Lung microvascular endothelial cell (primary cell): ENCODE measurements at regions not wholly inside any gene's neighbourhood (a gene's known extent, or its start where the extent isn't known, plus 50 kb on each side); places are given as distances from the start of the nearest gene placed in this dataset.
"Not testable (repeated sequence)": the region's sequence is repeated elsewhere in the genome, so short reads cannot be mapped to it uniquely, and the experiment has no call there.

Experiments
- DNase-seq, 2 donors: peaks; one replicate each; pipeline versions ENCODE4 v3.0.0 to v3.0.0-alpha.2; 2010; ENCODE audit warnings: low read depth in 2 of 2

DNA sequence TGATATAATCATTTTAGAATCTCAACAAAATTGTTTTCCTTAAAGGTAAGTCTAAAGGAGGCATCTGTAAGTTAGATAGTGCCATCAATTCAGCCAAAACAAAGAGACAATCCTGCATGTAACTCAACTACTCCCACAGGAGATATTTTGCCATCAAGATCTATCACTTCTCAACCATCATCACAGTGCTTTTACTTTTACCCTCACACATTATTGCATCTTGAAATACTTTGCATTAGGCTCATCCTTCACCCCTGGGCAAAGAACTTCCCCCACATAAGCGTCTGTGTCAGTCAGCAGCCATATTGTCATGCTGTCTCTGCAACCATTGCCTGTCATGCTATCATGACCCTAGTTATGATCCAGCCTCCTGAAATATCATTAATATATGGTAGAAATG lies 54.9 kb upstream of the NLGN1 start:
- no peak for DNase-seq

DNA sequence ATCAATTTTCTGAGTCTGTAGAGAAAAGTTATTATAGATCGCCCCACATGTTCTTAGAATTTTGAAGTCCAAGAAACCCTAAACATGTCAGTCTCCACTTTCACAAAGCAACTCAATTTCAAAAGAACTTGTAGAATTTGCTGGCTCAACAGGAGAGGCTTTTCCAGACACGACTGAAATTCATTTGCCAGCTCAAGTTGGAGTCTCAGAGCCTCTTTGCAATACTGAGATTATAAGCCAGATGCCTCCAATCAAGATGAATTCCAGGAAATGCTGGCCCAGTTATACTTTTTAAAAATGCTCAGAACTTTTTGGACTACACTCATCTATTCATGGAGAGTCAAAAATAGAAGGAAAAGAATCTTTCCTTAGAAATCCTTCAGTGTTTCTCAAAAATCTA lies 56.9 kb upstream of the NLGN1 start:
- DNase-seq: no peak

DNA sequence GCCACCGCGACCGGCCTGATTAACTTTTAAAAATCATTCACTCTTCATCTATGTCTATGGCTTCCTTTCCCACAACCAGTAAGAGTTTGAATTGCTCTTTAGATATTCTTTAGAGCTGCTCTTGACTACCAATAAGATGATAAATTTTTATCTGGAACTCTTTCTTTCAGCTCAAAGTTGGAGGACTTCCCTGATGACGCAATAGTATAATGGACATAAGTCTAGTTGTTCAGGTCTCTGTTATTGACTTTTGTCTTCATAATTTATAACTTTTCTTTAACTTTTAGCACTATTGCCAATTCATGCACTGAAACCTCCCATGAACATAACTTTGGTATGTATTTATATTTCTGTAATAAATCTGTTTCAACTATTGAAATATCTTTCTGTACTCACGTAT lies 61.3 kb upstream of the NLGN1 start:
- DNase-seq: no peak

- DNase-seq: no peak
Observed at GRCh38 chr3:173306110-173306509, 91.4 kb upstream of the NLGN1 start.

DNA sequence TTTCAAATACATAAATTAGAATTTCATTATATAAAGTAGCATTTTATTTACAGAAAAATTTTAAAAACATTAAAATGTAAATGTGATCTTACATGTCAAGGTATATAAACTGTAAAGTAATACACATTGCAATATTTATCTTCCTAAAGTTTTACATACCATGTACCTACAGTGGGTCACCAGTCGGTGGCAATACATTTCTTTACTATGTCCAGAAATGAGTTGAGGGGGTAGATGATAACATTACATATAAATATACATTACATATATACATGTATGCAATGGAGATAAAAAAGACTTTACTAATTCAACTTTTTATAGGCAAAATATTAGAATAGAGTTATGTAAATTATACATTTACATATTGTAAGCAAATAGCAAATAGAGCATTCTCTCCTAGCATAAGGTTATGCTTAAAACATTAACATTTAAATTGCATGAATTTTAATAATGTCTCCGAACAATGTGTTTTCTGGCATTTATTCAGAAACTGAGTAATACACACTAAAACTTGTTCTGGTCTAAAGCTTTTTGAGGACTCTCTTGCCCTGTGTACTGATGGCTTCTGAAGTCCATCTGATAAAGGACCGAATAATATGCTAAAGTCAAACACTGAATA lies 93.3 kb upstream of the NLGN1 start:
- no peak for DNase-seq

GRCh38 chr3:173301647-173302046 lies 95.9 kb upstream of the NLGN1 start:
- no peak for DNase-seq

- no peak for DNase-seq
Observed at GRCh38 chr3:173289072-173289471, 108.5 kb upstream of the NLGN1 start.

DNA sequence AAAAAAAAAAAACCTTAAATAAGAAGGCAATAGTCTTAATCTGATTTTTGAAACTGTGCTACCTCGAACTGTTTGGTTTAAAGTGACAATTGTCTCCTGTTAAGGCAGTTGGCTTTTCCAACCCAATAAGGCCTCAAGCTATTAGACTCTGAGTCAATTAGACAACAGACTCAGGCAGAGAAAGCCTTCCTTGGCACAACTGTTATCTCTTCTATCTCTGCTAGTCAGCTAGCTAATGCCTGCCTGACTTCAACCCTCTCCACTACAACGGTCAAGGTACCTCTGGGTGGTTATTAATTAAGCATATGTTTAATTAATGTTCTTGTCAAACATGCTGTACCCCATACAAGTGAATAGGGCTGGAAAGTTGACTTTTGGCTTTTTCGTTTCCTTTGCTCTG lies 110.2 kb upstream of the NLGN1 start:
- no peak for DNase-seq

- not testable (repeated sequence) for DNase-seq
Observed at GRCh38 chr3:173286507-173286906, 111.0 kb upstream of the NLGN1 start.

DNA sequence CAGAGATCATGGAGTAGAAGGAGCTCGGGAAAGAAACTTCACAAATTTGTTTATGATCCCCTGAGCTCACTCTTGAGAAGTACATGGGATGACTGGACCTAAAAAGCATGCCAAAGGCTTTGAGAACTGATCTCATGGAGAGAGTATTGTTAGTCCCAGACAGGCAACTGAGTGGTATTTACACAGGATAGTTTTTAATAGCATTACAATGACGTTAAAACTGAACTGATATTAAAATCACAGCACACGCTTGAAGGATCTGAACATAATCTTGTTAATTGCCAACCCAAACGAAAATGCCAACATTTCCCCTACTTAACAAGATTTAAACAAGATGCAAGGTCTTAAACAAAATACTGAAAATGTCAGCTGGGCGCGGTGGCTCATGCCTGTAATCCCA lies 113.2 kb upstream of the NLGN1 start:
- DNase-seq: no peak

DNA sequence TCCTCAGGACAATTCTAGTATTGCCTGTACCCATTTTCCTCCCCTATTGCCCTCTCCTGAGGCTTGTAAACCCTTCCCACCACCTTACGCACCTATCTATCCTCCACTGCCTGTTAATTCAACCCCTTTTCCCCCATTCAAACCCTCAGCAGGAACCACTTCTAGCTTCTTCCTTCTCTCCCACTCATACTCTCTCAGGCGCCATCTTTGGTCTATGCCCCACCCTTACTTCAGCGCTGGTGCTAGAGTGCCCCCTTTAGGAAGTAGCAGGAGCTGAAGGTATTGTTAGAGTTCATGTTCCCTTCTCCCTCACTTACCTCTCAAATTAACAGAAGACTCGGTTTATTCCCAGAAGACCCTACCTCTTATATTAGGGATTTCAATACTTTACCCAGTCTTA lies 121.8 kb upstream of the NLGN1 start:
- DNase-seq: no peak

GRCh38 chr3:173273838-173274237 lies 123.7 kb upstream of the NLGN1 start:
- no peak for DNase-seq

- no peak for DNase-seq
Observed at GRCh38 chr3:173268781-173269180, 127.7 kb upstream of the SPATA16 start.

DNA sequence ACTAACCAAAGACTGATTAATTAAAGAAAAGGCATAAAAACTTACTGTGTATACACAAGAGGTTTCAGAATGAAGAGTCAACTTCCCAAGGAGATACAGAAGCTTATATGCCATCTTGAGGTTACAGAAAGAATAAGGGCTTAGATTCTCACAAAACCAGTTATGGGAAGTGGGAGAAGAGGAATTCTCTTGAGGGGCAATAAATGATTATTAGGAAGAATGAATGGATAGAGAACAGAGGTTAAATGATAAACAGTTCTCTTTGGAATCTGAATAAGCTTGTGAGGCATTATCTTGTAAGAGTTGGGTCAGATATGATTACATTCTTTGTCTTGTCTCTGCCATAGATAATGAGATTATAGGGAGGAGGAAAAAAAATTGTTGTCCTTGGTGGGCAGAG lies 126.7 kb upstream of the SPATA16 start:
- no peak for DNase-seq

DNA sequence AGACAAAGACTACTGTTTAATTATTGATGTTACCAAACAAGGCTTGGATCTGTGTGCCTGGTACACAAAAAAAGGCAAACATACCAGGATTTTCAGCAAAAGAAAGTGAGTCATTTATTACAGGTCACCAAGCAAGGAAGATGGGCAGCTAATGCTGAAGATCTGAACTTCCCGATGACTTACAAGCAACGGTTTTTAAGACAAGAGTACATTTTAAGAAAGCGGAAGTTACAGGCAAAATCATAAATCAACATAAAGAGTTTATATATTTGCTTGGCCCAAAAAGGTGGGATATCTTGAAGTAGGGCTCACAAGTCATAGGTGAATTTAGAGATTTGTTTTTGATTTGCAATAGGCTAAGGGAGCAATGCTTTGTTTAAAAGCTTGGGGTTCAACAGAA lies 125.4 kb upstream of the SPATA16 start:
- DNase-seq: no peak

DNA sequence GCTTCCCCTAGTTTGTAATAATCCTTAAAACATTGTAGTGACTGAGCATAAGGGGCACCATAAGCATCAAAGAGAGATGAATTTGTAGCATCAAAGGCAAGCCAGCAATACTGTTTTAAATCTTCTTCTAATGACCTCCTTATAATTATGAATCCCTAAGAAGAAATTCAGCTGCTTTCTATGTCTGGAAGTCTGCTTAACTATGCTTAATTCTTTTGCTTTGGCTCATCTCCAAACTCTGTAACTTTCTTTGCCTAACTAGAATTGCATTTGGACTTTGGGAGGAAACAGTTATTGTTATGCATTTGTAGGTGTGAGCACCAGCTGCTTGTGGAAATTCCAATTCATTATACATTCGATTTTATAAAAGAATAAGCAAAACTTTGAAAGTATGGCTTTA lies 117.7 kb upstream of the SPATA16 start:
- no peak for DNase-seq

GRCh38 chr3:173257797-173258196 lies 116.8 kb upstream of the SPATA16 start:
- no peak for DNase-seq

DNA sequence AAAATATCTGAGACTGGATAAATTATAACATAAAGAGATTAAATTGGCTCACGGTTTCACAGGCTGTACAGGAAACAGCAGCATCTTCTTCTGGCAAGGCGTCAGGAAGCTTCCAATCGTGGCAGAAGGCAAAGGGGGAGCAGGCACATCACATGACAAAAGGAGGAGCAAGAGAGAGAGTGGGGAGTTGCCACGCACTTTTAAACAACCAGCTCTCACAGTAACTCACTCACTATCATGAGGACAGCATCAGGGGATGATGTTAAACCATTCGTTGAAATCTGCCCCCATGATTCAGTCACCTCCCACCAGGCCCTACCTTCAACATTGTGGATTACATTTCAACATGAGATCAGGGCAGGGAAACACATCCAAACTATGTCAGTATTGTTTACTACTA lies 114.5 kb upstream of the SPATA16 start:
- DNase-seq: no peak

GRCh38 chr3:173253471-173253870 lies 112.4 kb upstream of the SPATA16 start:
- DNase-seq: no peak

- DNase-seq: no peak
Observed at GRCh38 chr3:173249457-173249856, 108.4 kb upstream of the SPATA16 start.

DNA sequence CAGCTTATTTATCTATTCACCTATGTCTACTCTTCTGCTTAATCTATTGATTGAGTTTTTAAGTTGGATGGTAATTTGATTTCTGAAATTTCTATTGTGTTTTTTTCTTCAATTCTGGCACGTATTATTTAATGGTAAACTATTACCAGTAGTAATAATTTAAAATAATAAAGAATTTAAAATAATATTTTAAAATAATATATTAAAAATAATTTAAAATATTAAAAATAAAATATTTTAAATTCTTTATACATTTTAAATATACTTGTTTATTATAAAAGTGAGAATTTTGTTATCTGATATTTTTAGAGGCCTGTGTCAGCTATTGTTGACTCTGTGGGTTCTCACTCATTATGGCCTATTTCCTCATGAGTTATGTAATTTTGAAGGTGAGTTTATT lies 100.7 kb upstream of the SPATA16 start:
- DNase-seq: no peak

GRCh38 chr3:173238091-173238490 lies 97.1 kb upstream of the SPATA16 start:
- no peak for DNase-seq

GRCh38 chr3:173225351-173225750 lies 84.3 kb upstream of the SPATA16 start:
- DNase-seq: no peak

- DNase-seq: peak in 1 of 2 donors; percentile 8
Observed at GRCh38 chr3:173221010-173221409, 80.0 kb upstream of the SPATA16 start.
